ENCODE measurements at regions not wholly inside any gene's neighbourhood (a gene's known extent, or its start where the extent isn't known, plus 50 kb on each side); places are given as distances from the start of the nearest gene placed in this dataset.
A peak's percentile ranks its signal among the peaks of the same experiment; 100 is the strongest.

DNA sequence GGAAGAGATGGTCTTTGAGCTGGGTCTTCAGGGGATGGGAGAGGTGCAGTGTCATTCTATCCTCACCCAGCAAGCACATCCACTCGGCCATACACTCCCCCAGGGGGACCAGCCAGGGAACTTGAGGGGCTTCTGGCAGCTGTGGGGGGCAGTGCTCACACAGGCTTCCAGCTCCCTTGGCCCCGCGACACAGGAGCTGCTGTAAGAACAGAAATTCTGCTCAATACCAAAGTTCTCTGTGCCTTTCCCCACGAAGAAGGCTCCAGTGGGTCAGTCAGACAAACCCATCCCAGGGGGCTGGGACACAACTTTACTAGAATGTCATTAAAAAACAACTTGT, 289.1 kb upstream of the RTL1 start:
- no peak for ATAC-seq
- Histone ChIP-seq H3K9me3 (no peaks in the 10 kb centered on the region), H3K4me1 (no peaks in the 10 kb centered on the region), H3K36me3 (no peaks in the 10 kb centered on the region), H3K27me3 (no peaks in the 10 kb centered on the region), H3K4me3 (no peak overlapping the region), H3K27ac (no peak overlapping the region)
- peak; percentile 40 for DNase-seq
- TF ChIP-seq, protein P1, sequence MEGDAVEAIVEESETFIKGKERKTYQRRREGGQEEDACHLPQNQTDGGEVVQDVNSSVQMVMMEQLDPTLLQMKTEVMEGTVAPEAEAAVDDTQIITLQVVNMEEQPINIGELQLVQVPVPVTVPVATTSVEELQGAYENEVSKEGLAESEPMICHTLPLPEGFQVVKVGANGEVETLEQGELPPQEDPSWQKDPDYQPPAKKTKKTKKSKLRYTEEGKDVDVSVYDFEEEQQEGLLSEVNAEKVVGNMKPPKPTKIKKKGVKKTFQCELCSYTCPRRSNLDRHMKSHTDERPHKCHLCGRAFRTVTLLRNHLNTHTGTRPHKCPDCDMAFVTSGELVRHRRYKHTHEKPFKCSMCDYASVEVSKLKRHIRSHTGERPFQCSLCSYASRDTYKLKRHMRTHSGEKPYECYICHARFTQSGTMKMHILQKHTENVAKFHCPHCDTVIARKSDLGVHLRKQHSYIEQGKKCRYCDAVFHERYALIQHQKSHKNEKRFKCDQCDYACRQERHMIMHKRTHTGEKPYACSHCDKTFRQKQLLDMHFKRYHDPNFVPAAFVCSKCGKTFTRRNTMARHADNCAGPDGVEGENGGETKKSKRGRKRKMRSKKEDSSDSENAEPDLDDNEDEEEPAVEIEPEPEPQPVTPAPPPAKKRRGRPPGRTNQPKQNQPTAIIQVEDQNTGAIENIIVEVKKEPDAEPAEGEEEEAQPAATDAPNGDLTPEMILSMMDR (IDR thresholded peaks at IDR 0.05), result no peak
- intact Hi-C loops (cut with DNase I), result no loop called here

DNA sequence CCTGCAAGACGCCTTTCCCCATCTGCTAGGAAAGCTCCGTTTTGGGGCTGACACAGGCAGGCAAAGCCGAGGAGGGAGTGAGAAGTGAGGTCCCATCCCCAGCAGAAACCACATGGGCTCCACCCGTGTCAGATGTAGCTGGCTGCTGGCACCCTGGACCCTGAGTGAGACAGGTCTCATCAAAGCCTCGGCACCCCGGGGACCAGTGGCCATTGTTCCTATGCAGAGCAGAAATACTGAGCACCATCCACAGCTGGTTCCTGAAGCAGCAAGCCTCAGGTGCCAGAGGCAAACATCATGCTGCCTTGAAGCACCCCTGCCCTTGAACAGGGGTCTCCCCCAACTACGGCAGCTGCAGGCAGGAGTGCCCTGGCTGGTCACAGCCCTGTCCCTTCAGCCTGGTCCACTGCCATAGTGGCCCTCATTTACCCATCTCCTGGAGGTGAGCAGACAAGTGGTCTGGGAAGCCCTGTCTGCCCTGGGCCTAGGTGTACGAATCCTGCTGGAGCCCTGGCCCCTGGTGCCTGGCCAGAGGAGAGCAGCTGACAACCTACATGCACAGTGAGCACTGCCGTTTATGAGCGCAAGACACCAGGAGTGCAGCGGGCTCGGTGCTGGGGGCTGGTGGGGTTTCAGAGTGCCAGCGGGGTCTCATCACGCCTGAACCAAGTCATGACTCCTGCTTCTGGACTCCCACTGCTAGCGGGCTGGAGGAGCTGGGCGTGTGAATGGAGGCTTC, 289.8 kb upstream of the RTL1 start:
- DNase-seq (peak; percentile 53), ATAC-seq (no peak)
- TF ChIP-seq, protein P1 (IDR thresholded peaks at IDR 0.05), result no peak
- Histone ChIP-seq H3K27ac (no peak overlapping the region), H3K36me3 (no peaks in the 10 kb centered on the region), H3K4me1 (no peaks in the 10 kb centered on the region), H3K4me3 (no peak overlapping the region), H3K27me3 (no peaks in the 10 kb centered on the region), H3K9me3 (no peaks in the 10 kb centered on the region)
- intact Hi-C loops (cut with DNase I), result no loop called here

DNA sequence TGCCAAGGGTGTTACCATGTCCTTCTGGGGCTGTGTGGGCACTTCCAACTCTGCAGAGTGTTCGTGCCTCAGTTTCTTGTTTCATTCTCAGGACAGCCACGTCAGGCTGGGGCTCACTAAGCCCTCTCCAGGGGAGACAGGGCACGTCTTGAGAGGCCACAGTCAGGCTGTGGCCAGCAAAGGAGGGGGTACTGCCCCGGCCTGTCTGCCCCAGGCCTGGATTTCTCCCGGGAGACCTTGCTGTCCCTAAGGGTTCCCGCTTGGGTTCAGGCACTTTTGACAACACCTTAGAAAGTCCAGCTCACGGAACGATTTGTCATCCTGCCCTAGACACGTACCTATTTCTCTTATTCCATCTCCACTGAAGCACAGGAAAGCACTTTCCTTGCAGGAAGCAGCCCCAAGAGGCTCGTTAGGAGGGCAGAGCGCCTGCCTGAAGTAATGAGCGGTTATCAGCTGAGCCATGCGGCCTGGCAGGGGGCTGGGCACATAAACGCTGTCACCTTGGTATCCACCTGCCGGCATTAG, 290.4 kb upstream of the RTL1 start:
- intact Hi-C loops (cut with DNase I), result no loop called here
- DNase-seq, result peak; percentile 38
- H3K9me3 ChIP-seq, result no peaks in the 10 kb centered on the region

DNA sequence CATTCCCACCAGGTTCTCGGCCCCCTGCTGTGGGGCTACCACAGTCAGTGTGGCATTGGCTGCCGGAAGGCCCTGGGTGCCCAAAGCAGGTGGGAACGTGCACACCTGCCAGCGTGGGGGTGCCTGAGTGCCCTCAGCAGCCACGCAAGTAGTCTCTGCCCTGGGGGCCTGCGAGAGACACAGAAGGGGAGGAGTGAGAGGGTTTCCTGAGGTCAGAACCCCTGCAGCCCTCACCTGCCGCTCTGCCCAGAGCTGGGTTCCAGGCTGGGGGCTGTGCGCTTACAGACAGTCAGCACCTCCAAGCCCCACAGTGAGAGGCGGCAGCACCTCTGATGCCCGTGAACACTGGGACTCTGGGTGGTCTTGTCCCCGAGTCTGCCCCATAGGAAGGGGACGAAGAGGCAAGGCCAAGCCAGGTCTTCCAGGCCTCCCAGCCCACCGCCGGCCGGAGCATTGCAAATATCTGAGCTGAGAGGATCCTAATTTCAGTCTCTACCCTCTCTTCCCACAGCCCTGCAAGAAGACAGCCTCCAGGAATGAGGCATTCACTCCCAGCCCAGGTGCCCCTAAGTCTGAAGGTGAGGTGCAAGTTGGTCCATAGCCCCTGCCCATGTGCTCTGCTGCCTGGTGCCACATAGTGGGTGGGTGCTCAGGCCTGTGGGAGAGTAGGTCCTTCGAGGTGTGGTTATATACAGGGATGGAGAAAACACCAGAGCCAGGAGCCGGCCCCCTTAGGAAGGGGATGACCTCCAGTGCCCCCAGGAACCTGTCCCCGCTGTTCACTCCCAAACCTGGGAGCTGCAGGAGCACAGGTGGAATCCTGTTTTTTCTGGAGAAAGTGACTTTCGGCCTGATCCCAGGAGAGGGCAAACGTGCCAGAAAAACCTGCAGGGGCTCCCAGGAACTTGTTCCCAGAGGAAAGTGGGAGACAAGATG, 291.1 kb upstream of the RTL1 start:
- ATAC-seq (no peak), DNase-seq (peak; percentile 54)

More for the DNA sequence above, 290.4 kb upstream of the RTL1 start:
- no peak overlapping the region for H3K4me3 ChIP-seq
- TF ChIP-seq, protein P1 (IDR thresholded peaks at IDR 0.05), result no peak
- ATAC-seq, result no peak
- no peaks in the 10 kb centered on the region for H3K27me3 ChIP-seq
- H3K27ac ChIP-seq, result no peak overlapping the region
- H3K36me3 ChIP-seq, result no peaks in the 10 kb centered on the region
- H3K4me1 ChIP-seq, result no peaks in the 10 kb centered on the region

DNA sequence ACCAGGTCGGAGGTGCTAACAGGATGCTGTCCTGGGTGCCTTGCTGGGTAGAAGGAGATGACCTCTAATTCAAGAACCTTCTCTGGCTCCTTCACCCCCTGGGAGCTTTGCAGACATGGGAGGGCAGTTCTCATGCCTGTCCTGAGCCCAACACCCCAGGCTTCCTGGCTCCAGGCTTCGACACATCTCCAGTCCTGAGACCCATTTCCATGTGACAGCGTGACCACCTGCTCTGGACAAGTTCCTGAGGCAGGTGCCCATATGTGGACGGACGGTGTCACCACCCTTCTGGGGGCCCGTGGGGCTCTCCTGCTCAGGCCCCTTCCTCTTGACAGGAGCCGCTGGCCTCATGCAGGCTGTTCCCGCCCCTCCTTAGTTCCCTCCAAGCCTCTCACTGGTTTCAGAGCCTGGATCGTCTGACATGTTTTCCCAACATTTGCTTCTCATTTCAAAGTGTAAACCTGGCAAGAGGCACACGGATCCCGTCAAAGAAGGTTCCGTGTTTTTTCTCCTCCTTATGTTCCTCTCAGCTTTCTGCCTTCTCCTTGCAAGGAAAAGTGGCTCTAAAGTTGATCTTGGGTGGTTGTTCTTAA, 291.9 kb upstream of the RTL1 start:
- peak; percentile 55 for DNase-seq
- no peak for ATAC-seq
- intact Hi-C loops (cut with DNase I), result no loop called here
- Histone ChIP-seq H3K4me3 (no peak overlapping the region), H3K27me3 (no peaks in the 10 kb centered on the region), H3K4me1 (no peaks in the 10 kb centered on the region), H3K27ac (no peak overlapping the region), H3K9me3 (no peaks in the 10 kb centered on the region), H3K36me3 (no peaks in the 10 kb centered on the region)
- TF ChIP-seq, protein P1 (IDR thresholded peaks at IDR 0.05), result no peak

More for the DNA sequence above, 291.1 kb upstream of the RTL1 start:
- Histone ChIP-seq H3K4me3 (no peak overlapping the region), H3K27me3 (no peaks in the 10 kb centered on the region), H3K36me3 (no peaks in the 10 kb centered on the region), H3K4me1 (no peaks in the 10 kb centered on the region), H3K27ac (no peak overlapping the region), H3K9me3 (no peaks in the 10 kb centered on the region)
- intact Hi-C loops (cut with DNase I), result no loop called here
- TF ChIP-seq, protein P1 (IDR thresholded peaks at IDR 0.05), result no peak

Data from upper lobe of right lung (tissue), 1 donor.